Activated CD4-positive, alpha-beta T cell treated with anti-CD3 and anti-CD28 coated beads, Interleukin-2, Interleukin-6, amounts not matched to agents 100 ng/mL and 50 ng/mL, durations not matched to agents 16 hours and 8 hours (primary cell): ENCODE measurements at regions not wholly inside any gene's neighbourhood (a gene's known extent, or its start where the extent isn't known, plus 50 kb on each side); places are given as distances from the start of the nearest gene placed in this dataset.
"Not testable (repeated sequence)": the region's sequence is repeated elsewhere in the genome, so short reads cannot be mapped to it uniquely, and the experiment has no call there.

Experiments used
- DNase-seq: peaks from one replicate; pipeline ENCODE4 v3.0.0-alpha.2; 2020

- no peak for DNase-seq
These were observed 68.8 kb downstream of the SSX7 start for GRCh38 chrX:52585892-52586291.

GRCh38 chrX:52577464-52578173 lies 60.8 kb upstream of the XAGE1B start:
- DNase-seq: no peak

- no peak for DNase-seq
These were observed 60.1 kb upstream of the XAGE1B start for GRCh38 chrX:52576946-52577345.

GRCh38 chrX:52576474-52576873 lies 59.6 kb upstream of the XAGE1B start:
- no peak for DNase-seq

GRCh38 chrX:52574416-52575275 lies 57.8 kb upstream of the XAGE1B start:
- DNase-seq: peak; percentile 50

GRCh38 chrX:52568146-52568545 lies 51.3 kb upstream of the XAGE1B start:
- not testable (repeated sequence) for DNase-seq
